22Rv1 (cell line): ENCODE measurements at regions not wholly inside any gene's neighbourhood (a gene's known extent, or its start where the extent isn't known, plus 50 kb on each side); places are given as distances from the start of the nearest gene placed in this dataset.

Source experiments
- ZFX ChIP-seq: fragments of 450-650 bp; IDR thresholded peaks from 2 replicates; pipeline ENCODE4 v1.6.1; 2017; ENCODE audit warnings: antibody characterized with exemption, borderline replicate concordance
- TF ChIP-seq, protein P1 (sequence below): fragments of 450-650 bp; IDR thresholded peaks from 2 replicates; pipeline ENCODE4 v1.5.1; 2017; ENCODE audit warnings: mild to moderate bottlenecking

DNA sequence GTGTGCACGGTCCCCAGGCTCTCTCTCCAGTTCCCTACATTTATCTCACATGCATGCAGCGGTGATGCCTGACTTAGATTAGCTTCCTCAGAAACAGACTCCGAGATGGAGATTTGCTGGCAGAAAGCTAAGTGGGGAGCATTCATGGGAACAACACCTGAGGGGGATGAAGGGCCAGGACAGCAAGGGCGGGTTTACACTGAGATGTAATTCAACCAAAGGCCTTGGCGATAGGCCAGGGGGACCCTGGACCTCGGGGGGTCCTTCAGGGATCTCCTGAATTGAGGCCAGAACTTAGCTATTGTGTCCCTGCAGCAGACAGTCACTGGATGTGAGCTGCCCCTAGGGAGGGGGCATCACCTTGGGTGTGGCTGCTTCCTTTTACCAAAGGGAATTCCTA is 246.1 kb upstream of the CSF3R start:
- TF ChIP-seq, protein P1, sequence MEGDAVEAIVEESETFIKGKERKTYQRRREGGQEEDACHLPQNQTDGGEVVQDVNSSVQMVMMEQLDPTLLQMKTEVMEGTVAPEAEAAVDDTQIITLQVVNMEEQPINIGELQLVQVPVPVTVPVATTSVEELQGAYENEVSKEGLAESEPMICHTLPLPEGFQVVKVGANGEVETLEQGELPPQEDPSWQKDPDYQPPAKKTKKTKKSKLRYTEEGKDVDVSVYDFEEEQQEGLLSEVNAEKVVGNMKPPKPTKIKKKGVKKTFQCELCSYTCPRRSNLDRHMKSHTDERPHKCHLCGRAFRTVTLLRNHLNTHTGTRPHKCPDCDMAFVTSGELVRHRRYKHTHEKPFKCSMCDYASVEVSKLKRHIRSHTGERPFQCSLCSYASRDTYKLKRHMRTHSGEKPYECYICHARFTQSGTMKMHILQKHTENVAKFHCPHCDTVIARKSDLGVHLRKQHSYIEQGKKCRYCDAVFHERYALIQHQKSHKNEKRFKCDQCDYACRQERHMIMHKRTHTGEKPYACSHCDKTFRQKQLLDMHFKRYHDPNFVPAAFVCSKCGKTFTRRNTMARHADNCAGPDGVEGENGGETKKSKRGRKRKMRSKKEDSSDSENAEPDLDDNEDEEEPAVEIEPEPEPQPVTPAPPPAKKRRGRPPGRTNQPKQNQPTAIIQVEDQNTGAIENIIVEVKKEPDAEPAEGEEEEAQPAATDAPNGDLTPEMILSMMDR, result no peak
- no peak for TF ChIP-seq ZFX
